ENCODE measurements at regions not wholly inside any gene's neighbourhood (a gene's known extent, or its start where the extent isn't known, plus 50 kb on each side); places are given as distances from the start of the nearest gene placed in this dataset.

DNA sequence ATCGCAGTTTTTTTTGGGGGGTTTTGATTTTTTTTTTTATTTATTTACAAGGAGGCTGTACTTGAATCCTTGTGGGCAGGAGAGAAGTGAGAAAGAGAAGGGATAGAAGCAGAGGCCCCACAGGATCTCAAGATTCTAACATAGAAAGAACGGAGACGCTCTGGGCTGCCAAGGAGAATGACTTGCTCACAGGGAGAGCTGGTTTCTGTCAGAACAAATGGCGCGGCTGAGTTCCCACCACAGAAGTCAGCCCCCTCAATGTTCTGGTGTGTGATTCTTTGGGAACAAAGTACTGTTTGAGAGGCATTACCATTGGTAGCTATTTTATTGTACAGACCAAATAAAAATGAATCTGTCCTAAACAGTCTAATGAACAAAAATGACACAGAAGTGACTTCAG is 80.6 kb downstream of the ATXN3L start:
- TF ChIP-seq POLR2A (IDR thresholded peaks at IDR 0.05; ENCODE audit: low read length) = no peak
- TF ChIP-seq GATA1 (IDR thresholded peaks at IDR 0.05; ENCODE audit: low read depth, low read length) = no peak
